Activated CD4-positive, alpha-beta memory T cell treated with anti-CD3 and anti-CD28 coated beads for 36 hours (primary cell): ENCODE measurements at regions not wholly inside any gene's neighbourhood (a gene's known extent, or its start where the extent isn't known, plus 50 kb on each side); places are given as distances from the start of the nearest gene placed in this dataset.
"Not testable (repeated sequence)": the region's sequence is repeated elsewhere in the genome, so short reads cannot be mapped to it uniquely, and the experiment has no call there.

Experiments
- CTCF ChIA-PET: fragments of 350-600 bp; sonication (Branson Sonifier 250); formaldehyde crosslinking; loops from one replicate; lab custom pipeline; 2021; ENCODE audit warnings: antibody characterized with exemption, inconsistent platforms; lab: Charles Lee
- POLR2A ChIA-PET: fragments of 350-600 bp; sonication (Branson Sonifier 250); formaldehyde crosslinking; loops from one replicate; lab custom pipeline; 2021; ENCODE audit warnings: antibody characterized with exemption; lab: Charles Lee
- DNase-seq: peaks from one replicate; pipeline ENCODE4 v3.0.0-alpha.2; 2020
- H3K27ac Mint-ChIP-seq: one replicate; pipeline ENCODE4 v1.8.0; 2021; ENCODE audit warnings: mixed read lengths
- H3K27me3 Mint-ChIP-seq: one replicate; pipeline ENCODE4 v1.8.0; 2021; ENCODE audit warnings: mixed read lengths
- H3K36me3 Mint-ChIP-seq: one replicate; pipeline ENCODE4 v1.8.0; 2021; ENCODE audit warnings: mixed read lengths
- H3K4me1 Mint-ChIP-seq: one replicate; pipeline ENCODE4 v1.8.0; 2021; ENCODE audit warnings: low read depth, mixed read lengths
- H3K4me3 Mint-ChIP-seq: one replicate; pipeline ENCODE4 v1.8.0; 2021; ENCODE audit warnings: mild to moderate bottlenecking, mixed read lengths
- H3K9me3 Mint-ChIP-seq: one replicate; pipeline ENCODE4 v1.8.0; 2021; ENCODE audit warnings: mixed read lengths
- intact Hi-C: fragments of 100-400 bp; cut with micrococcal nuclease; formaldehyde crosslinking; loops from one replicate; pipeline ENCODE4 v1.15.1; 2023

- no peaks in the 10 kb centered on the region for H3K4me1 Mint-ChIP-seq
- no peak for DNase-seq
- H3K27me3 Mint-ChIP-seq: peaks cover 5% of the 10 kb centered on the region
- H3K9me3 Mint-ChIP-seq: no peaks in the 10 kb centered on the region
- H3K4me3 Mint-ChIP-seq: no peak overlapping the region
- intact Hi-C loops: no loop called here
- H3K27ac Mint-ChIP-seq: no peak overlapping the region
- no peaks in the 10 kb centered on the region for H3K36me3 Mint-ChIP-seq
- ChIA-PET POLR2A (no interaction called here), CTCF (no interaction called here)
Observed at GRCh38 chr1:197850918-197851317, 51.5 kb upstream of the C1orf53 start.

DNA sequence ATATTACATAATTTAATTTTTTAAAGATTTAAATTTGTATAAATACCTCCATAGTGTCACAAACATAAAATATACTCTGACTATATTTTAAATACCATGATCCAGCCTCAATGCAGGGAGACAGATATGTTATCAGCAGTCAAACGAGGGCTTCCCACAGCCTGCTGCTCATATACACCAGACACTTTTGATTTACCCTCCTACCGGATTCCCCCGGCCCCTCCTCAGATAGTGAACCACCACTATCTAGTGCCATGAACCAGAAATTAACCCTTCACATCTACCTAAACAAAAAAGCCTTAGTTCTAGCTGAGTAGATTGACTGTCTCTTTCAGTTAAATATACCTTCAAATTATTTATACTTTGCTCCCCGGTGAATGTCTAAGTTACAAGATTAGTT lies 52.4 kb upstream of the C1orf53 start:
- no peak overlapping the region for H3K4me3 Mint-ChIP-seq
- CTCF ChIA-PET: no interaction called here

GRCh38 chr1:197848350-197848749 lies 54.1 kb upstream of the C1orf53 start:
- CTCF ChIA-PET: interaction anchor here (0.6 to 1.0 kb wide), 2 partner anchors 194 to 618 kb away, joined by 3 read pairs; no protein-coding TSS in a partner anchor
- Mint-ChIP-seq H3K9me3 (no peaks in the 10 kb centered on the region), H3K27me3 (peaks cover 7% of the 10 kb centered on the region), H3K4me1 (no peaks in the 10 kb centered on the region), H3K36me3 (no peaks in the 10 kb centered on the region), H3K27ac (no peak overlapping the region), H3K4me3 (no peak overlapping the region)
- intact Hi-C loops: no loop called here
- DNase-seq: no peak
- POLR2A ChIA-PET: no interaction called here

More for the DNA sequence above, 52.4 kb upstream of the C1orf53 start:
- POLR2A ChIA-PET: no interaction called here
- intact Hi-C loops: no loop called here
- H3K27me3 Mint-ChIP-seq: peaks cover 5% of the 10 kb centered on the region
- H3K4me1 Mint-ChIP-seq: no peaks in the 10 kb centered on the region
- H3K27ac Mint-ChIP-seq: no peak overlapping the region
- H3K9me3 Mint-ChIP-seq: no peaks in the 10 kb centered on the region
- DNase-seq: no peak
- no peaks in the 10 kb centered on the region for H3K36me3 Mint-ChIP-seq

DNA sequence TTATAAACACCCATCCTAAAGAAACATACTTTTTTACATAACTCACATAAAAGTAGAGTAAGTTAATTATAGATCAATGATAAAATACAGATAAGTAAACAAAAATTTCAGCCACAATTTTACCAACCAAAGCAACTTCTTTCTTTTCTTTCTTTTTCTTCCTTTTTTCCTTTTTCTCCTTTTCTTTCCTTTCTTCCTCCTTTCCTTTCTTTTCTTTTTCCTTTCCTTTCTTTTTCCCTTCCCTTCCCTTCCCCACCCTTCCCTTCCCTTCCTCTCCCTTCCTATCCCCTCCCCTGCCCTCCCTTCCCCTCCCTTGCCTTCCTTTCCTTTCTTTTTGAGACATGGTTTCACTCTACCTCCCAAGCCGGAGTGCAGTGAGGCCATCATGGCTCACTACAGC lies 56.5 kb upstream of the C1orf53 start:
- Mint-ChIP-seq H3K4me1 (no peaks in the 10 kb centered on the region), H3K27ac (no peak overlapping the region), H3K4me3 (no peak overlapping the region), H3K27me3 (peaks cover 8% of the 10 kb centered on the region), H3K9me3 (no peaks in the 10 kb centered on the region), H3K36me3 (no peaks in the 10 kb centered on the region)
- no peak for DNase-seq
- intact Hi-C loops: no loop called here
- CTCF ChIA-PET: interaction anchor here (1.6 kb wide), 1 partner anchor 23 kb away, joined by 7 read pairs; no protein-coding TSS in a partner anchor
- POLR2A ChIA-PET: no interaction called here

DNA sequence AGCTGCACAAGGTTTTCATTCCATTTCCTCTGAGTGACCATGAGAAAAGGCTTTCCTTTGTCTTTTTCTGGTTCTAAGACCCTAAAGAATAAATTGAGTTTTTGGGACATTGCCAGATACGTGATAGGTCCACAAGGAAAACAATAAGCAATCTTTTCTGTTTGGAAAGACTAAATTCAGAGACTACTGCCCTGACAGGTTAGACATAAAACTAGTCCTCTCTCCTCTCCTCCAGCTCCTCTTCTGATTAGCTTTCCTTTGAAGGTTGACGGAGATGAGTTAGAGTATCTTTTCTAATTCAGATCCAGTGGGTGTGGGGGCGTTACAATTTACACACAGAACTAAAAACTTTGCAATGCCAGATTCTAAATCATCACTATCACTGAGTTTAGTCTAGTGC lies 57.8 kb upstream of the C1orf53 start:
- no peak overlapping the region for H3K4me3 Mint-ChIP-seq

DNA sequence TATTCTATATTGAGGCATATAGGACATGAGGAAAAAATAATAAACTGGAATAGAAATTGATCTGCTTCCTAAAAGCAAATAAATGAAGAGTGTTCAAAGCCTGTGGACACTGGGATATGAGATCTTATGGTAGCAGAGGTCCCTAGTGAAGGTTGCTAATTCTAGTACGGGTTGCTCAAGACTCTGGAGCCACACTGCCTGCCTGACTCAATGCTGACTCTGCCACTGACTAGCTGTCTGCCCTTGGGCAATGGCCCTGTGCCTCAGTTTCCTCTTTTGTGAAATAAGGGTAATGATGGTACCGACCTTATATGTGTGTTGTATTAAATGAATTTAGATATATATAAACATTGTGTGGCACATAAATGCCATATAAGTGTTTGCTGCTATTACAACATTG lies 59.0 kb upstream of the C1orf53 start:
- no peak for DNase-seq
- ChIA-PET CTCF (no interaction called here), POLR2A (no interaction called here)
- H3K4me1 Mint-ChIP-seq: peaks cover 3% of the 10 kb centered on the region
- no peak overlapping the region for H3K4me3 Mint-ChIP-seq
- intact Hi-C loops: loop anchor here (5.0 kb wide), 1 partner anchor 66 kb away; the partner anchor contains the start of gene DENND1B
- H3K36me3 Mint-ChIP-seq: no peaks in the 10 kb centered on the region
- peaks cover 8% of the 10 kb centered on the region for H3K27me3 Mint-ChIP-seq
- no peaks in the 10 kb centered on the region for H3K9me3 Mint-ChIP-seq
- no peak overlapping the region for H3K27ac Mint-ChIP-seq

More for the DNA sequence above, 57.8 kb upstream of the C1orf53 start:
- Mint-ChIP-seq H3K9me3 (no peaks in the 10 kb centered on the region), H3K4me1 (no peaks in the 10 kb centered on the region), H3K27ac (no peak overlapping the region), H3K36me3 (no peaks in the 10 kb centered on the region), H3K27me3 (peaks cover 8% of the 10 kb centered on the region)
- intact Hi-C loops: loop anchor here (5.0 kb wide), 1 partner anchor 67 kb away; the partner anchor contains the start of gene DENND1B
- CTCF ChIA-PET: interaction anchor here (1.6 kb wide), 1 partner anchor 24 kb away, joined by 7 read pairs; no protein-coding TSS in a partner anchor
- DNase-seq: no peak
- POLR2A ChIA-PET: no interaction called here

- H3K36me3 Mint-ChIP-seq: no peaks in the 10 kb centered on the region
- CTCF ChIA-PET: interaction anchor here (0.6 kb wide), 1 partner anchor 26 kb away, joined by 3 read pairs; no protein-coding TSS in a partner anchor
- no peak for DNase-seq
- intact Hi-C loops: loop anchor here (5.0 kb wide), 1 partner anchor 65 kb away; the partner anchor contains the start of gene DENND1B
- no peak overlapping the region for H3K27ac Mint-ChIP-seq
- peaks cover 8% of the 10 kb centered on the region for H3K27me3 Mint-ChIP-seq
- H3K4me1 Mint-ChIP-seq: peaks cover 3% of the 10 kb centered on the region
- H3K9me3 Mint-ChIP-seq: no peaks in the 10 kb centered on the region
- H3K4me3 Mint-ChIP-seq: no peak overlapping the region
- POLR2A ChIA-PET: no interaction called here
Observed at GRCh38 chr1:197842646-197843045, 59.8 kb upstream of the C1orf53 start.

GRCh38 chr1:197841883-197842553 lies 60.4 kb upstream of the C1orf53 start:
- peaks cover 8% of the 10 kb centered on the region for H3K27me3 Mint-ChIP-seq
- no peak overlapping the region for H3K27ac Mint-ChIP-seq
- CTCF ChIA-PET: interaction anchor here (0.6 kb wide), 1 partner anchor 27 kb away, joined by 3 read pairs; no protein-coding TSS in a partner anchor
- POLR2A ChIA-PET: no interaction called here
- H3K4me3 Mint-ChIP-seq: no peak overlapping the region
- H3K4me1 Mint-ChIP-seq: peaks cover 3% of the 10 kb centered on the region
- intact Hi-C loops: loop anchor here (5.0 kb wide), 1 partner anchor 65 kb away; the partner anchor contains the start of gene DENND1B
- H3K9me3 Mint-ChIP-seq: no peaks in the 10 kb centered on the region
- H3K36me3 Mint-ChIP-seq: no peaks in the 10 kb centered on the region
- no peak for DNase-seq

DNA sequence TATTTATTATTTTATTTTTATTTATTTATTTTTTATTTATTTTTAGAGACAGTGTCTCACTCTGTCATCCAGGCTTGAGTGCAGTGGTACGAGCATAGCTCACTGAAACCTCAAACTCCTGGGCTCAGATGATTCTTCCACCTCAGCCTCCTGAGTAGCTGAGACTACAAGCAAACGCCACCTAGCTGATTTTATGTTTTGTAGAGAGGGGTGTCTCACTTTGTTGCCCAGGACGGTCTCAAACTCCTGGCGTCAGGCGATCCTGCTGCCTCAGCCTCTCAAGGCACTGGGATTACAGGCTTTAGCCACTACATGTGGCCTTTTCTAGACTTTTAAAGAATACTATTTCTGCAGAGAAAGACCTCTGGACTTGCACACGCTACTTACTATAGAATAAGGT lies 61.3 kb upstream of the C1orf53 start:
- DNase-seq: no peak
- Mint-ChIP-seq H3K27me3 (peaks cover 6% of the 10 kb centered on the region), H3K4me1 (peaks cover 3% of the 10 kb centered on the region), H3K27ac (no peak overlapping the region), H3K9me3 (no peaks in the 10 kb centered on the region), H3K36me3 (no peaks in the 10 kb centered on the region), H3K4me3 (no peak overlapping the region)
- intact Hi-C loops: loop anchor here (5.0 kb wide), 1 partner anchor 64 kb away; the partner anchor contains the start of gene DENND1B
- POLR2A ChIA-PET: no interaction called here
- CTCF ChIA-PET: interaction anchor here (0.7 kb wide), 1 partner anchor 81 kb away, joined by 3 read pairs; no protein-coding TSS in a partner anchor

- H3K27ac Mint-ChIP-seq, H3K4me3 Mint-ChIP-seq, H3K9me3 Mint-ChIP-seq, POLR2A ChIA-PET, H3K4me1 Mint-ChIP-seq, H3K36me3 Mint-ChIP-seq, DNase-seq, H3K27me3 Mint-ChIP-seq, CTCF ChIA-PET: not testable (repeated sequence)
- intact Hi-C loops: loop anchor here (5.0 kb wide), 1 partner anchor 62 kb away; the partner anchor contains the start of gene DENND1B
Observed at GRCh38 chr1:197839786-197840185, 62.6 kb upstream of the C1orf53 start.

GRCh38 chr1:197838836-197839235 lies 63.6 kb upstream of the DENND1B start:
- peaks cover 3% of the 10 kb centered on the region for H3K4me1 Mint-ChIP-seq
- POLR2A ChIA-PET: interaction anchor here (0.6 kb wide), 1 partner anchor 164 kb away, joined by 4 read pairs; no protein-coding TSS in a partner anchor
- intact Hi-C loops: no loop called here
- DNase-seq: no peak
- no peak overlapping the region for H3K4me3 Mint-ChIP-seq
- CTCF ChIA-PET: no interaction called here
- peaks cover 3% of the 10 kb centered on the region for H3K27me3 Mint-ChIP-seq
- no peak overlapping the region for H3K27ac Mint-ChIP-seq
- H3K36me3 Mint-ChIP-seq: no peaks in the 10 kb centered on the region
- no peaks in the 10 kb centered on the region for H3K9me3 Mint-ChIP-seq

DNA sequence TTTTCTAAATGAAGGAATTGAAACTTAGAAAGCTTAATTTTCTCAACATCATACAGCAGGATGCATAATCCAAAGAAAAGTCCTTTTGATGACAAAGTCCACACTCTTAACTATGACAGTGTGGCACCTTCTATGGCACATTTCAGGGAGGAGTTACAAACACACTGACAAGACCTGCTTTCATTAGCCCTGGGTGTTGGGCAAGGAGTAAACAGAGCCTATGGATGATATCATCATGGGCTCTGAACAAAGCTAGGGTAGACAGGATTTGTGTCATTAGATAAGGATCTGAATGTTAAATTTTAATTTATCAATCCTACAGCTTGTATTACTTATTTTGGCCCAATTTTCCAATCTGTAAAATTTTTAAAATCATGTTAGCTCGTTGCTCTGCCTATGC lies 62.6 kb upstream of the DENND1B start:
- Mint-ChIP-seq H3K27me3 (peaks cover 3% of the 10 kb centered on the region), H3K4me3 (no peak overlapping the region), H3K9me3 (no peaks in the 10 kb centered on the region), H3K36me3 (no peaks in the 10 kb centered on the region), H3K27ac (no peak overlapping the region), H3K4me1 (peaks cover 3% of the 10 kb centered on the region)
- intact Hi-C loops: no loop called here
- no peak for DNase-seq
- ChIA-PET CTCF (interaction anchor here (1.2 kb wide), 1 partner anchor 31 kb away, joined by 4 read pairs; no protein-coding TSS in a partner anchor), POLR2A (interaction anchor here (0.5 kb wide), 1 partner anchor 69 kb away, joined by 3 read pairs; no protein-coding TSS in a partner anchor)
